ENCODE measurements at regions not wholly inside any gene's neighbourhood (a gene's known extent, or its start where the extent isn't known, plus 50 kb on each side); places are given as distances from the start of the nearest gene placed in this dataset.

GRCh38 chr9:107734256-107735013 lies 244.9 kb upstream of the KLF4 start:
- H4K8ac ChIP-seq (ENCODE audit: low read depth, low read length), result no peak overlapping the region
- no peak overlapping the region for H4K12ac ChIP-seq (ENCODE audit: low read depth, low read length)
- H4K91ac ChIP-seq (ENCODE audit: low read depth, low read length), result no peak overlapping the region
- peaks cover 2% of the 10 kb centered on the region for H3K79me1 ChIP-seq (ENCODE audit: low read length)
- H3K79me2 ChIP-seq (ENCODE audit: control insufficient read depth, insufficient read depth, low read length, poor library complexity), result no peaks in the 10 kb centered on the region
- no peak overlapping the region for H3K27ac ChIP-seq (ENCODE audit: low read depth, low read length)
- no peak overlapping the region for H2BK120ac ChIP-seq (ENCODE audit: insufficient read depth, low read length, poor library complexity)
- H3K9me3 ChIP-seq (ENCODE audit: insufficient read depth, low read depth, low read length), result no peaks in the 10 kb centered on the region
- no peaks in the 10 kb centered on the region for H3K27me3 ChIP-seq (ENCODE audit: insufficient read depth, low read length)
- no peak overlapping the region for H3K18ac ChIP-seq (ENCODE audit: low read length)
- H2AK5ac ChIP-seq (ENCODE audit: low read length), result no peak overlapping the region
- H3K14ac ChIP-seq (ENCODE audit: low read length), result no peak overlapping the region
- H3K9ac ChIP-seq (ENCODE audit: low read length), result no peak overlapping the region
- H2AFZ ChIP-seq (ENCODE audit: insufficient read depth, low read length, poor library complexity), result no peak overlapping the region
- no peak overlapping the region for H2BK5ac ChIP-seq (ENCODE audit: low read depth, low read length, poor library complexity)
- peaks cover 0 to 2% of the 10 kb centered on the region in 2 experiments for H3K4me1 ChIP-seq (ENCODE audit: control insufficient read depth in 1 of 2, insufficient read depth in 2 of 2, low read length in 2 of 2)
- no peaks in the 10 kb centered on the region for H3K36me3 ChIP-seq (ENCODE audit: control insufficient read depth in 1 of 2, insufficient read depth in 2 of 2, low read length in 2 of 2)
- peak in 1 of 2 donors; percentile 79 for DNase-seq
- no peak overlapping the region for H3K23ac ChIP-seq (ENCODE audit: low read length)
- WGBS (ENCODE audit: extremely low coverage, insufficient coverage, insufficient read length), result no CpG with 5 or more reads among the region's 9 CpGs
- H3K4me3 ChIP-seq (ENCODE audit: low read depth, low read length), result no peak overlapping the region
- no peak overlapping the region for H2BK12ac ChIP-seq (ENCODE audit: low read length)
- H3K4me2 ChIP-seq (ENCODE audit: low read length), result no peak overlapping the region
- no peak overlapping the region for H3K4ac ChIP-seq (ENCODE audit: low read depth, low read length)

DNA sequence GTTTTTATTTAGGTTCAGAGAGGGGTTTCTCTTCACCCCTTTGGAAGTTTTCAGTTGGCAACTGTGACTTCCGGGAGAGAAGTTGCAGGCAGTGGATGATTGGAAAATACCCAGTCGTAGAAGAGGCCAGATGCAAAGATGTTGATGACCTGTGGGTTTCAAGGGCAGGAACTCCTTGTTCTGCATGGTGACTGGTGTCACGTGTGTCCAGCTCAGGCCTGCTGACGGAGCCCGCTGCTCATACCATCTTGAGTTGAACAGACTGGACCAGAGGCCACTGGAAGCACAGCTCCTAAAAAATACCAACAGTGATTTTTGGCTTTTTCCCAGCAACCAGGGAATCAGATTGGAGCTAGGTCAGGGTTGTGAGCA lies 243.9 kb upstream of the KLF4 start:
- H3K4me1 ChIP-seq (ENCODE audit: control insufficient read depth in 1 of 2, insufficient read depth in 2 of 2, low read length in 2 of 2), result peaks cover 0 to 2% of the 10 kb centered on the region in 2 experiments
- H3K36me3 ChIP-seq (ENCODE audit: control insufficient read depth in 1 of 2, insufficient read depth in 2 of 2, low read length in 2 of 2), result no peaks in the 10 kb centered on the region
- H4K12ac ChIP-seq (ENCODE audit: low read depth, low read length), result no peak overlapping the region
- H2AFZ ChIP-seq (ENCODE audit: insufficient read depth, low read length, poor library complexity), result no peak overlapping the region
- H3K4me3 ChIP-seq (ENCODE audit: low read depth, low read length), result no peak overlapping the region
- no peak overlapping the region for H3K14ac ChIP-seq (ENCODE audit: low read length)
- H4K91ac ChIP-seq (ENCODE audit: low read depth, low read length), result no peak overlapping the region
- no CpG with 5 or more reads among the region's 5 CpGs for WGBS (ENCODE audit: extremely low coverage, insufficient coverage, insufficient read length)
- peak in 1 of 2 donors; percentile 37 for DNase-seq
- H2BK5ac ChIP-seq (ENCODE audit: low read depth, low read length, poor library complexity), result no peak overlapping the region
- H3K79me1 ChIP-seq (ENCODE audit: low read length), result peaks cover 2% of the 10 kb centered on the region
- no peak overlapping the region for H3K18ac ChIP-seq (ENCODE audit: low read length)
- no peak overlapping the region for H3K23ac ChIP-seq (ENCODE audit: low read length)
- H2BK120ac ChIP-seq (ENCODE audit: insufficient read depth, low read length, poor library complexity), result no peak overlapping the region
- no peak overlapping the region for H3K4ac ChIP-seq (ENCODE audit: low read depth, low read length)
- H3K79me2 ChIP-seq (ENCODE audit: control insufficient read depth, insufficient read depth, low read length, poor library complexity), result no peaks in the 10 kb centered on the region
- H3K4me2 ChIP-seq (ENCODE audit: low read length), result no peak overlapping the region
- no peaks in the 10 kb centered on the region for H3K9me3 ChIP-seq (ENCODE audit: insufficient read depth, low read depth, low read length)
- no peak overlapping the region for H4K8ac ChIP-seq (ENCODE audit: low read depth, low read length)
- H3K9ac ChIP-seq (ENCODE audit: low read length), result no peak overlapping the region
- no peaks in the 10 kb centered on the region for H3K27me3 ChIP-seq (ENCODE audit: insufficient read depth, low read length)
- H3K27ac ChIP-seq (ENCODE audit: low read depth, low read length), result no peak overlapping the region
- H2BK12ac ChIP-seq (ENCODE audit: low read length), result no peak overlapping the region
- no peak overlapping the region for H2AK5ac ChIP-seq (ENCODE audit: low read length)

GRCh38 chr9:107732781-107733522 lies 243.4 kb upstream of the KLF4 start:
- Histone ChIP-seq H3K23ac (ENCODE audit: low read length) (no peak overlapping the region), H3K4me3 (ENCODE audit: low read depth, low read length) (no peak overlapping the region), H2BK120ac (ENCODE audit: insufficient read depth, low read length, poor library complexity) (no peak overlapping the region), H4K12ac (ENCODE audit: low read depth, low read length) (no peak overlapping the region), H3K9me3 (ENCODE audit: insufficient read depth, low read depth, low read length) (no peaks in the 10 kb centered on the region), H3K27me3 (ENCODE audit: insufficient read depth, low read length) (no peaks in the 10 kb centered on the region), H3K4ac (ENCODE audit: low read depth, low read length) (no peak overlapping the region), H2AFZ (ENCODE audit: insufficient read depth, low read length, poor library complexity) (no peak overlapping the region), H2BK12ac (ENCODE audit: low read length) (no peak overlapping the region), H3K79me1 (ENCODE audit: low read length) (no peaks in the 10 kb centered on the region), H2BK5ac (ENCODE audit: low read depth, low read length, poor library complexity) (no peak overlapping the region), H3K36me3 (ENCODE audit: control insufficient read depth in 1 of 2, insufficient read depth in 2 of 2, low read length in 2 of 2) (no peaks in the 10 kb centered on the region), H3K4me1 (ENCODE audit: control insufficient read depth in 1 of 2, insufficient read depth in 2 of 2, low read length in 2 of 2) (no peaks in the 10 kb centered on the region), H2AK5ac (ENCODE audit: low read length) (no peak overlapping the region), H3K18ac (ENCODE audit: low read length) (no peak overlapping the region), H3K27ac (ENCODE audit: low read depth, low read length) (no peak overlapping the region), H3K4me2 (ENCODE audit: low read length) (no peak overlapping the region), H3K79me2 (ENCODE audit: control insufficient read depth, insufficient read depth, low read length, poor library complexity) (no peaks in the 10 kb centered on the region), H4K91ac (ENCODE audit: low read depth, low read length) (no peak overlapping the region), H3K9ac (ENCODE audit: low read length) (no peak overlapping the region), H3K14ac (ENCODE audit: low read length) (no peak overlapping the region), H4K8ac (ENCODE audit: low read depth, low read length) (no peak overlapping the region)
- no CpG with 5 or more reads among the region's 8 CpGs for WGBS (ENCODE audit: extremely low coverage, insufficient coverage, insufficient read length)
- no peak for DNase-seq

- H3K4me3 ChIP-seq (ENCODE audit: low read depth, low read length), result no peak overlapping the region
- H3K79me2 ChIP-seq (ENCODE audit: control insufficient read depth, insufficient read depth, low read length, poor library complexity), result no peaks in the 10 kb centered on the region
- H2BK12ac ChIP-seq (ENCODE audit: low read length), result no peak overlapping the region
- H3K27ac ChIP-seq (ENCODE audit: low read depth, low read length), result no peak overlapping the region
- H3K27me3 ChIP-seq (ENCODE audit: insufficient read depth, low read length), result no peaks in the 10 kb centered on the region
- H3K4me1 ChIP-seq (ENCODE audit: control insufficient read depth in 1 of 2, insufficient read depth in 2 of 2, low read length in 2 of 2), result no peaks in the 10 kb centered on the region
- H4K91ac ChIP-seq (ENCODE audit: low read depth, low read length), result no peak overlapping the region
- no peak overlapping the region for H3K9ac ChIP-seq (ENCODE audit: low read length)
- no peak overlapping the region for H3K18ac ChIP-seq (ENCODE audit: low read length)
- whole genome bisulfite sequencing (ENCODE audit: extremely low coverage, insufficient coverage, insufficient read length), result no CpG with 5 or more reads among the region's 6 CpGs
- no peak overlapping the region for H2BK120ac ChIP-seq (ENCODE audit: insufficient read depth, low read length, poor library complexity)
- no peak for DNase-seq
- no peak overlapping the region for H4K12ac ChIP-seq (ENCODE audit: low read depth, low read length)
- no peaks in the 10 kb centered on the region for H3K9me3 ChIP-seq (ENCODE audit: insufficient read depth, low read depth, low read length)
- no peak overlapping the region for H3K4ac ChIP-seq (ENCODE audit: low read depth, low read length)
- no peak overlapping the region for H2BK5ac ChIP-seq (ENCODE audit: low read depth, low read length, poor library complexity)
- no peak overlapping the region for H4K8ac ChIP-seq (ENCODE audit: low read depth, low read length)
- no peak overlapping the region for H2AFZ ChIP-seq (ENCODE audit: insufficient read depth, low read length, poor library complexity)
- no peak overlapping the region for H2AK5ac ChIP-seq (ENCODE audit: low read length)
- H3K23ac ChIP-seq (ENCODE audit: low read length), result no peak overlapping the region
- H3K36me3 ChIP-seq (ENCODE audit: control insufficient read depth in 1 of 2, insufficient read depth in 2 of 2, low read length in 2 of 2), result no peaks in the 10 kb centered on the region
- H3K79me1 ChIP-seq (ENCODE audit: low read length), result no peaks in the 10 kb centered on the region
- no peak overlapping the region for H3K14ac ChIP-seq (ENCODE audit: low read length)
- H3K4me2 ChIP-seq (ENCODE audit: low read length), result no peak overlapping the region
Measured at GRCh38 chr9:107731115-107731762, 241.7 kb upstream of the KLF4 start.
